Activated CD4-positive, alpha-beta T cell treated with anti-CD3 and anti-CD28 coated beads, Interleukin-2, amount 50 U/mL, for 48 hours (primary cell): ENCODE measurements at regions not wholly inside any gene's neighbourhood (a gene's known extent, or its start where the extent isn't known, plus 50 kb on each side); places are given as distances from the start of the nearest gene placed in this dataset.

Source experiments
- DNase-seq, 2 experiments: peaks; one replicate each; pipeline ENCODE4 v3.0.0-alpha.2; 2020

- DNase-seq = no peak
Observed at GRCh38 chr16:80299416-80299815, 241.4 kb upstream of the DYNLRB2 start.

GRCh38 chr16:80298676-80299075, 242.1 kb upstream of the DYNLRB2 start:
- DNase-seq = no peak

- no peak for DNase-seq
Observed at GRCh38 chr16:80296034-80296433, 244.8 kb upstream of the DYNLRB2 start.

GRCh38 chr16:80294172-80294571, 246.6 kb upstream of the DYNLRB2 start:
- no peak for DNase-seq

GRCh38 chr16:80288616-80289015, 252.2 kb upstream of the DYNLRB2 start:
- no peak for DNase-seq

- no peak for DNase-seq
Observed at GRCh38 chr16:80287674-80288073, 253.1 kb upstream of the DYNLRB2 start.

- DNase-seq = no peak
Observed at GRCh38 chr16:80285104-80285503, 255.7 kb upstream of the DYNLRB2 start.

GRCh38 chr16:80283466-80284392, 257.1 kb upstream of the DYNLRB2 start:
- DNase-seq = no peak

GRCh38 chr16:80280557-80280956, 260.2 kb upstream of the DYNLRB2 start:
- no peak for DNase-seq

- DNase-seq = no peak
Observed at GRCh38 chr16:80279656-80280055, 261.1 kb upstream of the DYNLRB2 start.

GRCh38 chr16:80277182-80277581, 263.6 kb upstream of the DYNLRB2 start:
- no peak for DNase-seq

- DNase-seq = no peak
Observed at GRCh38 chr16:80274576-80275191, 266.1 kb upstream of the DYNLRB2 start.

GRCh38 chr16:80273635-80274538, 266.9 kb upstream of the DYNLRB2 start:
- DNase-seq = peak in 1 of 2 experiments; percentile 9

- no peak for DNase-seq
Observed at GRCh38 chr16:80265624-80266306, 275.0 kb upstream of the DYNLRB2 start.

GRCh38 chr16:80263848-80264694, 276.7 kb upstream of the DYNLRB2 start:
- DNase-seq = no peak

GRCh38 chr16:80263181-80263823, 277.5 kb upstream of the DYNLRB2 start:
- DNase-seq = no peak

- no peak for DNase-seq
Observed at GRCh38 chr16:80260906-80261311, 279.9 kb upstream of the DYNLRB2 start.

- DNase-seq = no peak
Observed at GRCh38 chr16:80259290-80259805, 281.4 kb upstream of the DYNLRB2 start.

GRCh38 chr16:80258407-80258806, 282.4 kb upstream of the DYNLRB2 start:
- no peak for DNase-seq

- no peak for DNase-seq
Observed at GRCh38 chr16:80254970-80255369, 285.8 kb upstream of the DYNLRB2 start.

GRCh38 chr16:80253741-80254140, 287.1 kb upstream of the DYNLRB2 start:
- no peak for DNase-seq
